GM21381 (cell line): ENCODE measurements at regions not wholly inside any gene's neighbourhood (a gene's known extent, or its start where the extent isn't known, plus 50 kb on each side); places are given as distances from the start of the nearest gene placed in this dataset.

Experiments used
- ATAC-seq: cut with Tn5 transposase; IDR thresholded peaks from one replicate; pipeline ENCODE4 v1.9.1; 2021; ENCODE audit warnings: mild to moderate bottlenecking, moderate library complexity; ENCODE audit not compliant: unreplicated experiment

- no peak for ATAC-seq
Observed at GRCh38 chr11:29018631-29019030, 910.4 kb downstream of the METTL15 start.

- no peak for ATAC-seq
Observed at GRCh38 chr11:29017941-29018340, 909.8 kb downstream of the METTL15 start.

- no peak for ATAC-seq
Observed at GRCh38 chr11:29012507-29012906, 904.3 kb downstream of the METTL15 start.

DNA sequence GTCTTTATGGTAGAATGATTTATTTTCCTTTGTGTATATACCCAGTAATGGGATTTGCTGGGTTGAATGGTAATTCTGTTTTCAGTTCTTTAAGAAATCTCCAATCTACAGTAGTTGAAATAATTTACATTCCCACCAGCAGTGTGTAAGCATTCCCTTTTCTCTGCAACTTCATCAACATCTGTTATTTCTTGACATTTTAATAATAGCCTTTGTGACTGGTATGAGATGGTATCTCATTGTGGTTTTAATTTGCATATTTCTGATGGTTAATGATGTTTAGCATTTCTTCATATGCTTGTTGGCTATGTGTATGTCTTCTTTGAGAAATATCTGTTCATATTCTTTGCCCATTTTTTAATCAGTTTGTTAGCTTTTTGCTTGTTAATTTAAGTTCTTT, 901.2 kb downstream of the METTL15 start:
- ATAC-seq = no peak

DNA sequence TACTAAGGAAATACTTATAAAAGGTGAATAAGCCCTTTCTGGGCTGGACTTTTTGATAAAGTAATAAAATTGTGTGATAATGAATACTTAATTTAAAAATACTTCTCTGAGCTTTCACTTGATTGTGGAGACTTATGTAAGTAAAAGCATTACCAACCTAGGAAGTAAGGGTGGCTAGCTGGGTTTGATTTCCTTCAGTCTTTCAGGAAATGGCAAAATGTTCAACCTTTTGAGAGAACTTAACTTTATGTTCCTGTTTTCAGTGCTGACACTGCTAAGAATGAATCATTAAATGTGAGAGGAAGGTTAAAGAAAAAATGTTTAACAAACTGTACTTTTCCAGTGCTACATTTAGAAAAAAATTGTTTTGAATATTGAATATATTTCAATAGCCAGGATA, 900.3 kb downstream of the METTL15 start:
- ATAC-seq = no peak

DNA sequence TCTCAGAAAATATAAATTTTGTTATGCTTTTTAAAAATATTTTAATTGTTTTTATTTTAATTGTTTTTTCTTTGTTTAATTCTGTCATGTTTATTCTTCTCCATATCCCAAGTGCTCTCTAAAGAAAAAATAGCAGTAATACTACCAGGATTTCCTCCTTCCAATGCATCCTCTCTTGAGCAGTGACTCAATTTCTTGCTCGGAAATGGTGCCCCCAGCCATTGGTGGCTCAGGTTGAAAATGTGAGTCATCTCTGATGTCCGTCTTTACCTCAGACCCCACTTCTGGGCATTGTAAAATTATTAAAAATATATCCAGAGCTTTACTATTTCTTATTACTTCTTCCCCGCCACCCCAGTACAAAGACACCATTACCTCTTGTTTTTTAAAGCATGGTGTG, 898.5 kb downstream of the METTL15 start:
- ATAC-seq = no peak

GRCh38 chr11:29005401-29005980, 897.3 kb downstream of the METTL15 start:
- ATAC-seq = no peak

- ATAC-seq = no peak
Observed at GRCh38 chr11:29002816-29003215, 894.6 kb downstream of the METTL15 start.

DNA sequence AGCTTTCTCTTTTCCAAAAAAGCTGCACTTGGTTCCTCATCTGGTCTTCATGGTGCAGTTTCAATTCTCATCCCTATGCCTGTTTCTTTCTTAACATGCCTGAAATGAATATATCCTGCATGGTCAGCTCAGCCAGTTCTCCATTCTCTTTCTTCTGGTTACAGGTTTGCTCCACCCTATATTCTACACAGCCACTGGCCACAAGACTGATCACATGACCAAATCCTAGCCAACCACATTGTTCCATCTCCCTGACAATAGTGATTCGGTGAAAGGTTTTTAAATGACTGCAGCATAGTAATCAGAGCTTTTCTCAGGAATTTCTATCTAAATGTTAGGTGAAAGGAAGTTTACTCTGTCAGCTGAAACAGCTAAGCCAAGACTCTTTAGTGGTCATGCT, 891.4 kb downstream of the METTL15 start:
- no peak for ATAC-seq

DNA sequence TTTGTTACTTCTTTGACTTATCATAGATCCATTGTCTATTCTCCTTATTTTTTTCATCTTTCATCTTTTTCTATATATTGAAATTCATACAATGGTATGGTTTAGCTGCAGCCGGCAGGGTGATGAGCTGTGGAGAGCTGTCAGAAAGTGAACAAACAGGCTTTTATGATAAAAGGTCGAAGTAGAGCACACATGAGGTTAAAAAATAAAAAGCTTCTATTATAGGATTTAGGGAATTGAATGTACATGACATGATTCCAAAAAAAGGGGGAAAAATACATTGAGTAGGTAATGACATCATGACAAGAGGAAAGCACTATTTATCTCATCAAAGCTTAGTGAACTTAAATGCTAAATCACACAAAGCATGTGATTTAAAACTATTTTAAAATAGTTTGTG, 884.8 kb downstream of the METTL15 start:
- ATAC-seq = no peak

GRCh38 chr11:28984231-28984630, 876.0 kb downstream of the METTL15 start:
- no peak for ATAC-seq

GRCh38 chr11:28983780-28984179, 875.6 kb downstream of the METTL15 start:
- no peak for ATAC-seq

- no peak for ATAC-seq
Observed at GRCh38 chr11:28981381-28981780, 873.2 kb downstream of the METTL15 start.

- no peak for ATAC-seq
Observed at GRCh38 chr11:28976801-28977145, 868.6 kb downstream of the METTL15 start.

DNA sequence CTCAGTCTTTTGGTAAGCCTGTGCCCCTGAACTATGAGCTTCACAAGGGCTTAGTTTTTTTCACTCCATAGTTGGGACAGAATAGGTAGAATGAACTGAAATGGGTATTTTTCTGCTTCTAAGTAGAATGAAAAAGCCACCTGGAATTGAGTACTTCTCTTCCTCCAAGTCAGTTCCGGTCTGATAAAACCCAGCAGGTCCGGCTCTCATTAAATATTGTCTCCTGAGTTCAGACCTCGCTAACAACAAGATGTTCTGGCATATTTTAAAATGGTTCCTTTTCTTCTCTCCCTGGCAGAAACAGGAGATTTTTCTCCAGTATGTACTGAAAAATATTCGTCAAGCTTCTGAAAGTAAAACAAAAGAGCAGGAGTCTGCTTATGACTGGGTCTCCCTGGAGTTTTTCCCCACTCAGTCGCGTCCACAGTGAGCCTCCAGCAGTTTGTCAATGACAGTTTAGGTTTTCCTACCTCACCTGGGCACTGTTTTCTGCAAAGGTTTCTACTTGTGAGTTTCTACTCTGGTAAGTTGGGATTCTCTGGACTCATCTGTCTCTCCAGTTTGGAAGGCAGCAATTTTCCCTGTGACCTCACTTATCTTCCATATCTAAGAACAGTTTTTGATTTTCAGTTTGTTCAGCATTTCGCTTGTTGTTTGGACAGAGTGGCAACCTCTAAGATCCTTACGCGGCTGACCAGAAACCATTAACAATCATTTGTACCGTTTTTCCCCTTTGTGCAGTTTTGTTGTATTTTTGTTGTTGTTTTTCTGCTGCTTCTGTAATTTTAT, 868.0 kb downstream of the METTL15 start:
- ATAC-seq = no peak

DNA sequence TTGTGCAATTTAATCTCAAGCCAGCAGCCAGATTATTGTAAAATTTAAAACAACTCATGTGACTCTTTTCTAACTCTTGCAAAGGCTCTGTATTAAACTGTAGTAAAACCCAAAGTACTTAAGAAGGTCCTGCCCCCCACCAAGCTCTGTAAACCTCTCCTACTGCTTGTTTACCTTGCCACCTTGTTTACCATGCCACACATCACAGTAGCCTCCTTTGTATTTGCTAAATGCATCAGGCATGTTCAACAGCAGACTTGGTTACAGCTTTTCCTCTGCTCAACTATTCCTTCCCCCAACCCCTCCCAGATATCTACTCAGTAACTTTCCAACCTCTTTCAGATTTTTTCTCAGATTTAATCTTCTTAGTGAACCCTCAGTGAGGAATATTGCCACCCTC, 861.6 kb downstream of the METTL15 start:
- ATAC-seq = no peak

GRCh38 chr11:28966951-28967350, 858.8 kb downstream of the METTL15 start:
- no peak for ATAC-seq

DNA sequence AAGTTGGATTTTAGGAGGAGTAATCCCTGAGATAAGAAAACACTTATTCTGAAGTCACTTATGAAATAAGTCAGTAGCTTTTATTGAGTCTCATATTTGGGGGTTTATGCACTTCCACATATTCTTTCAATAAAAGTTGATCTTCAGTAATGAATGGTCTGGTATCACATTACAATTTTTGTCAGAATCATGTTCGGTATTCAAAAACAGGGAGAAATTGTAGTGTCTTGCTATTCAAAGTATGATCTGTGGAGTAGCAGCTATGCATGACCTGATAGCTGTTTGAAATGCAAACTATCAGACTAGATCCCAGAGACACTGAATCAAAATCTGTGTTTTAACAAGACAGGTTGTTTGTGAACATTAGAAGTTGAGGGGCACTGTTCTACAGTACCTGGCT, 857.6 kb downstream of the METTL15 start:
- no peak for ATAC-seq

DNA sequence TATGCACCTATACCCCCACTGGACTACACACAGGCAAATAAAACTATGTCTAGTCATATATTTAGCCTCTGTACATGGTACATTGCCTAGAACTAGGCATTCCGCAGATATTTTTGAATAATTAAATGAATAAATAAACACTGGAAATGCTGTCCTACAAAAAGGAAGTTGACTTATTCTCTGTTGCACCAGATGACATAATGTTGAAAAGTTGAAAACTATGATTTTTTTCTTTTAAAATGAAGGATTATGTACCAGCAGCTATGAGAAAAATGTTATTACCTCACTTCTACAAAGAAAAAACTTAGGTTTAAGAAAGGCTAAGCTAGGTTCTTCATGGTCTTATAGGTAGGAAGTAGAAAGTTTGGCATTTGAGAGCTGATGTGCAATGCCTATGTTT, 856.6 kb downstream of the METTL15 start:
- ATAC-seq = no peak

GRCh38 chr11:28963187-28963586, 855.0 kb downstream of the METTL15 start:
- ATAC-seq = no peak

- no peak for ATAC-seq
Observed at GRCh38 chr11:28962502-28962901, 854.3 kb downstream of the METTL15 start.

DNA sequence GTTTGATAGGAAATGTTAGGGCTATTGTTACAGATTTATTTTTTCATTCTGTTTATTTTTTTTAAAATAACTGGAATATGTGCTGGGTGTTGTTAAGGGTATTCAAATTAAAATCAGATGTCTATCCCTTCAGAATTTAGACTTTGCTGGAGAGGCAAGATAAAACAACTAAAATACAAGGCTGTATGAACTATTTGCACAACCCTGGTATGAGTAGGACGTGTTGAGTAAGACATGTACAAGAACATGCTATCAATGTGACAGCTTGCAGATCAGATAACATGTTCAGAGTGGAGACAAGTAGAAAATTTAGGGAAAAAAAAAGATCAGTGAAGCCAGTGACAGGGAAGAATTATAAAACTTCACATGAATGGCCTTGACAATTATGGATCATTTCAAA, 853.5 kb downstream of the METTL15 start:
- ATAC-seq = no peak

DNA sequence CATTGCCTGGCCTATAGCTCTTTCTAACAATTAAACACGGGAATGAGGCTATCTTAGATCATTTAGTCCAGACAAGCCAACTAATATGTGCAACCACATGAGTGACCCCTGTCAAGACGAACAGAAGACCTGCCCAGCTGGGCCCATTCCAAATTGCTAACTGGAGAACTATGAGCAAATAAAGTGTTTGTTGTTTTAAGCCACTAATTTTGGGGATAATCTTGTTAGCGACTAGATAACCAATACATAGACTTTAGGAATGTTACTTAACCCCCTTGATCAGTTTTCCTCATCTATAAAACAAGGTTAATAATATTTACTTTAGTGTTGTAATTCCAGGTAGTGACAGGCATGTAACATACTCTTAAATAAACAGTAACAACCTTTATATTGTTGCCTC, 848.3 kb downstream of the METTL15 start:
- ATAC-seq = no peak
